ENCODE measurements at regions not wholly inside any gene's neighbourhood (a gene's known extent, or its start where the extent isn't known, plus 50 kb on each side); places are given as distances from the start of the nearest gene placed in this dataset.

GRCh38 chr16:17775061-17775460 lies 304.3 kb upstream of the XYLT1 start:
- no peak overlapping the region for H3K27ac Mint-ChIP-seq
- TF ChIP-seq CTCF (conservative IDR thresholded peaks at IDR 0.05): no peak
- no peaks in the 10 kb centered on the region for H3K4me1 Mint-ChIP-seq (ENCODE audit: unreplicated experiment)
- H3K27me3 Mint-ChIP-seq: peaks cover 9% of the 10 kb centered on the region
- DNase-seq (ENCODE audit: extremely low spot score, unreplicated experiment): no peak
- no peak overlapping the region for H3K4me3 Mint-ChIP-seq
- H3K36me3 Mint-ChIP-seq: no peaks in the 10 kb centered on the region
- H3K9me3 Mint-ChIP-seq: no peaks in the 10 kb centered on the region

- no peak for DNase-seq (ENCODE audit: extremely low spot score, unreplicated experiment)
- no peak for TF ChIP-seq CTCF (conservative IDR thresholded peaks at IDR 0.05)
- Mint-ChIP-seq H3K36me3 (no peaks in the 10 kb centered on the region), H3K4me1 (ENCODE audit: unreplicated experiment) (no peaks in the 10 kb centered on the region), H3K27ac (no peak overlapping the region), H3K9me3 (no peaks in the 10 kb centered on the region), H3K27me3 (peaks cover 9% of the 10 kb centered on the region), H3K4me3 (no peak overlapping the region)
These were observed 302.9 kb upstream of the XYLT1 start for GRCh38 chr16:17773698-17774101.

GRCh38 chr16:17770104-17770503 lies 299.3 kb upstream of the XYLT1 start:
- H3K36me3 Mint-ChIP-seq: no peaks in the 10 kb centered on the region
- TF ChIP-seq CTCF (conservative IDR thresholded peaks at IDR 0.05): no peak
- H3K9me3 Mint-ChIP-seq: no peaks in the 10 kb centered on the region
- no peak overlapping the region for H3K4me3 Mint-ChIP-seq
- H3K27me3 Mint-ChIP-seq: peaks cover 4% of the 10 kb centered on the region
- no peak for DNase-seq (ENCODE audit: extremely low spot score, unreplicated experiment)
- H3K4me1 Mint-ChIP-seq (ENCODE audit: unreplicated experiment): no peaks in the 10 kb centered on the region
- H3K27ac Mint-ChIP-seq: no peak overlapping the region

GRCh38 chr16:17769065-17769464 lies 298.3 kb upstream of the XYLT1 start:
- Mint-ChIP-seq H3K4me1 (ENCODE audit: unreplicated experiment) (no peaks in the 10 kb centered on the region), H3K9me3 (no peaks in the 10 kb centered on the region), H3K27ac (no peak overlapping the region), H3K27me3 (peaks cover 5% of the 10 kb centered on the region), H3K4me3 (no peak overlapping the region), H3K36me3 (no peaks in the 10 kb centered on the region)
- no peak for TF ChIP-seq CTCF (conservative IDR thresholded peaks at IDR 0.05)
- DNase-seq (ENCODE audit: extremely low spot score, unreplicated experiment): no peak

- H3K9me3 Mint-ChIP-seq: no peaks in the 10 kb centered on the region
These were observed 297.5 kb upstream of the XYLT1 start for GRCh38 chr16:17768257-17768656.

More at GRCh38 chr16:17768257-17768656, 297.5 kb upstream of the XYLT1 start:
- no peak for TF ChIP-seq CTCF (conservative IDR thresholded peaks at IDR 0.05)
- no peak for DNase-seq (ENCODE audit: extremely low spot score, unreplicated experiment)
- Mint-ChIP-seq H3K36me3 (no peaks in the 10 kb centered on the region), H3K27ac (no peak overlapping the region), H3K27me3 (peaks cover 11% of the 10 kb centered on the region), H3K4me1 (ENCODE audit: unreplicated experiment) (no peaks in the 10 kb centered on the region), H3K4me3 (no peak overlapping the region)

Measured in type B pancreatic cell (in vitro differentiated cells).